Nephron (organoid): ENCODE measurements at regions not wholly inside any gene's neighbourhood (a gene's known extent, or its start where the extent isn't known, plus 50 kb on each side); places are given as distances from the start of the nearest gene placed in this dataset.

Experiments
- H3K27ac Mint-ChIP-seq, 3 experiments: 2 replicates each; pipeline ENCODE4 v1.8.0; 2020; ENCODE audit warnings: mixed read lengths in 3 of 3, mild to moderate bottlenecking in 2 of 3, moderate library complexity in 1 of 3
- H3K27me3 Mint-ChIP-seq: 2 replicates; pipeline ENCODE4 v1.8.0; 2021; ENCODE audit warnings: low read depth, mild to moderate bottlenecking, moderate library complexity, mixed read lengths
- H3K36me3 Mint-ChIP-seq: 2 replicates; pipeline ENCODE4 v1.8.0; 2020; ENCODE audit warnings: low read depth, mixed read lengths
- H3K4me1 Mint-ChIP-seq: 2 replicates; pipeline ENCODE4 v1.8.0; 2020; ENCODE audit warnings: mixed read lengths
- H3K4me3 Mint-ChIP-seq, 3 experiments: 2 replicates each; pipeline ENCODE4 v1.8.0; 2020; ENCODE audit warnings: mild to moderate bottlenecking in 3 of 3, mixed read lengths in 3 of 3, moderate library complexity in 2 of 3
- H3K9me3 Mint-ChIP-seq: 2 replicates; pipeline ENCODE4 v1.8.0; 2020; ENCODE audit warnings: mixed read lengths
- CTCF ChIP-seq, 3 experiments: fragments of 200-600 bp; sonication (generic); IDR thresholded peaks; one replicate each; pipeline ENCODE4 v1.5.0; 2021; ENCODE audit warnings: antibody characterized with exemption in 3 of 3; ENCODE audit not compliant: unreplicated experiment in 3 of 3

- no peak for TF ChIP-seq CTCF (IDR thresholded peaks at IDR 0.05; ENCODE audit: unreplicated experiment in 3 of 3)
- peaks cover 25% of the 10 kb centered on the region for H3K27me3 Mint-ChIP-seq
- no peaks in the 10 kb centered on the region for H3K36me3 Mint-ChIP-seq
- H3K4me3 Mint-ChIP-seq, result no peak overlapping the region
- H3K4me1 Mint-ChIP-seq, result peaks cover 39% of the 10 kb centered on the region
- H3K9me3 Mint-ChIP-seq, result no peaks in the 10 kb centered on the region
- peak overlapping the region in 1 of 3 experiments; percentile 26 for H3K27ac Mint-ChIP-seq
These were observed 106.5 kb downstream of the CDH26 start for GRCh38 chr20:60064554-60065196.

- Mint-ChIP-seq H3K4me3 (no peak overlapping the region), H3K27ac (no peak overlapping the region), H3K36me3 (no peaks in the 10 kb centered on the region), H3K9me3 (no peaks in the 10 kb centered on the region), H3K27me3 (peaks cover 13% of the 10 kb centered on the region), H3K4me1 (peaks cover 34% of the 10 kb centered on the region)
- TF ChIP-seq CTCF (IDR thresholded peaks at IDR 0.05; ENCODE audit: unreplicated experiment in 3 of 3), result no peak
These were observed 107.7 kb downstream of the CDH26 start for GRCh38 chr20:60065741-60066437.

GRCh38 chr20:60066438-60066823, 108.2 kb downstream of the CDH26 start:
- Mint-ChIP-seq H3K4me1 (peaks cover 28% of the 10 kb centered on the region), H3K4me3 (no peak overlapping the region), H3K27me3 (peaks cover 13% of the 10 kb centered on the region), H3K36me3 (no peaks in the 10 kb centered on the region), H3K9me3 (no peaks in the 10 kb centered on the region), H3K27ac (no peak overlapping the region)
- TF ChIP-seq CTCF (IDR thresholded peaks at IDR 0.05; ENCODE audit: unreplicated experiment in 3 of 3), result no peak

GRCh38 chr20:60068509-60068908, 110.3 kb downstream of the CDH26 start:
- H3K27ac Mint-ChIP-seq, result no peak overlapping the region
- peaks cover 14% of the 10 kb centered on the region for H3K4me1 Mint-ChIP-seq
- no peak overlapping the region for H3K4me3 Mint-ChIP-seq
- TF ChIP-seq CTCF (IDR thresholded peaks at IDR 0.05; ENCODE audit: unreplicated experiment in 3 of 3), result no peak
- peaks cover 3% of the 10 kb centered on the region for H3K9me3 Mint-ChIP-seq
- H3K27me3 Mint-ChIP-seq, result peaks cover 4% of the 10 kb centered on the region
- no peaks in the 10 kb centered on the region for H3K36me3 Mint-ChIP-seq

- Mint-ChIP-seq H3K36me3 (no peaks in the 10 kb centered on the region), H3K4me3 (no peak overlapping the region), H3K4me1 (peaks cover 5% of the 10 kb centered on the region), H3K27me3 (peaks cover 4% of the 10 kb centered on the region), H3K9me3 (peaks cover 3% of the 10 kb centered on the region), H3K27ac (no peak overlapping the region)
- TF ChIP-seq CTCF (IDR thresholded peaks at IDR 0.05; ENCODE audit: unreplicated experiment in 3 of 3), result no peak
These were observed 111.4 kb downstream of the CDH26 start for GRCh38 chr20:60069656-60070055.

GRCh38 chr20:60070791-60071190, 112.6 kb downstream of the CDH26 start:
- Mint-ChIP-seq H3K9me3 (peaks cover 3% of the 10 kb centered on the region), H3K27ac (no peak overlapping the region), H3K4me1 (peaks cover 5% of the 10 kb centered on the region), H3K4me3 (no peak overlapping the region), H3K36me3 (no peaks in the 10 kb centered on the region), H3K27me3 (peaks cover 7% of the 10 kb centered on the region)
- TF ChIP-seq CTCF (IDR thresholded peaks at IDR 0.05; ENCODE audit: unreplicated experiment in 3 of 3), result no peak
